Right ventricle myocardium superior (tissue), 1 donor: ENCODE measurements at regions not wholly inside any gene's neighbourhood (a gene's known extent, or its start where the extent isn't known, plus 50 kb on each side); places are given as distances from the start of the nearest gene placed in this dataset.
"Not testable (repeated sequence)": the region's sequence is repeated elsewhere in the genome, so short reads cannot be mapped to it uniquely, and the experiment has no call there.

Experiments used
- ATAC-seq: fragments of 200-7000 bp; cut with Tn5 transposase; one replicate; pipeline ENCODE4 v1.9.1; 2020; ENCODE audit warnings: mild to moderate bottlenecking; ENCODE audit not compliant: poor library complexity
- DNase-seq: peaks from one replicate; pipeline ENCODE4 v3.0.0-alpha.2; 2020
- intact Hi-C: fragments of 100-400 bp; cut with DNase I; formaldehyde crosslinking; loops from one replicate; pipeline ENCODE4 v1.11.2; 2022
- donor health status: DM: no; HTN: yes; CAD: no; lungs with severe emphysema.

DNA sequence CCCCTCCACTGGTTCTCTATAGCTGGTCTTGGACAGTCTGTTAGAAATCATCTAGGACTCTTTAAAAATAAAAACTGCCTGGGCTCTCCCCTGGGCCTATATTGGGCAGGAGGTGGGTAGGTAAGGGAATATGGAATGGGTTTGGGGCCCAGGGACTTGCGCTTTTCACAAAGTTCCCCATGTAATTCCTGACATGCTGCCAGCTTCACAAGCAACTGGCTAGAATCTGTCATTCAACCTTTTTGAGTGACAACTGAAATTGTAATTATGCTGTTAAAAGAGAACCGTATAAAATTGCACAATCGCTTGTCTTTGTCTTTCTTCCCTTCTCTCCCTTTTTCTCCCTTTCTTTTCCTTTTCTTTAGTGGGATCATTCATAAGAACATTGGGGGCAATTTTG is 603.1 kb downstream of the EBF1 start:
- intact Hi-C loops: no loop called here
- ATAC-seq (no peak), DNase-seq (no peak)

DNA sequence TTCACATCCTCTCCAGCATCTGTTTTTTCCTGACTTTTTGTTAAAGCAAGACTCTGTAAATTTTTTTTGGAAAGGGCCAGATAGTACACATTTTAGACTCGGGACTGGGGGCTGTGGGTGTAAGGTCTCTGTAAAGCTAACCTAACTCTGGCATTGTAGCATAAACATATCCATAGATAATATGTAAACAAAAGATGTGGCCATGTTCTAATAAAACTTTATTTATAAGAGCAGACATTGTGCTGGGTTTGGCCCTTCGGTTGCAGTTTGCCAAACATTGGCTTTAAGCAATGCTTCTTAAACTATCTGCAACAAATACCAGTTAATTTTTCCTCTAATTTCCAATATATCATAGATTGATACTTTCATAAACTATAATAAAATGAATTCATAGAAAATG is 605.2 kb downstream of the EBF1 start:
- ATAC-seq (no peak), DNase-seq (no peak)

DNA sequence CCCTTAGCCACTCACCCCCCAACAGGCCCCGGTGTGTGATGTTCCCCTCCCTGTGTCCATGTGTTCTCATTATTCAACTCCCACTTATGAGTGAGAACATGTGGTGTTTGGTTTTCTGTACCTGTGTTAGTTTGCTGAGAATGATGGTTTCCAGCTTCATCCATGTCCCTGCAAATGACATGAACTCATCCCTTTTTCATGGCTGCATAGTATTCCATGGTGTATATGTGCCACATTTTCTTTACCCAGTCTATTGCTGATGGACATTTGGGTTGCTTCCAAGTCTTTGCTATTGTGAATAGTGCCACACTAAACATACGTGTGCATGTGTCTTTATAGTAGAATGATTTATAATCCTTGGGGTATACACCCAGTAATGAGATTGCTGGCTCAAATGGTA is 605.7 kb downstream of the EBF1 start:
- ATAC-seq, DNase-seq, intact Hi-C loops: not testable (repeated sequence)

More for the DNA sequence above, 605.2 kb downstream of the EBF1 start:
- intact Hi-C loops: no loop called here

DNA sequence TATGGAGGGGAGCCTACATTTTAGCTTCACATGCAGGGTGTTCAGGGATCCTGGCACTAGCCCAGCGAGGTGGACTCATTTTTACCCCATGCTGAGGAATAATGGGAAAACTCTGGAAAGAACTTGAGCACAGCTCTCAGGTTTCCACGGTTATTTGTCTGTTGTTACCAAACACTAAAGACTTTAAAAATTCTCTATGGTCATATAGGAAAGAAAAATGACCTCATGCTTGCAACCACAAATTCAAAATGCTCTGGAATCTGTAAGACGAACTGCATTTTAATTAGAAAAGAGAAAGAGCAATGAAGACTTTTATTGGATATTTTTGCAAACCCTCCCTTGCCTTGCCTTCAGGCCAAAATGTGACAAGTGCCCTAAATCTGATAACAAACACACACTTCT is 606.9 kb downstream of the EBF1 start:
- intact Hi-C loops: no loop called here
- DNase-seq (no peak), ATAC-seq (no peak)

DNA sequence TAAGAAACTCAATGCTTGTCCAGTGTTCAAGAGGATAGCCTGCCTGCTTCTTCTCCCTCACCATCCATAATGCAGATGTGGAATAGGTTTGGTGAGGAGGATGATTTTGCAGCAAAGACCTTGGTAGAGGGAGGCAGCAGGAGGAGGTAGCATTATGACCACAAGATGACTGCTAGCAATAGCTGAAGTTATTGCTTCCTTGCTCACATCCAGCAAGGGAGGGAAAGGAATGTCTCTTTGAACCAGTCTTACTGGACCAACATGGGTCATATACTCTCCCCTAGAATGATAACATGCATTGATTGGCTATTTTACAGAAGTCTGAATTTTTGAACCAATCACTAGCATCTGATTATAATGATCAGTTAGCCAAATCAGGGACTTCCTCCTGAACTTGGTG is 607.6 kb downstream of the EBF1 start:
- intact Hi-C loops: no loop called here
- DNase-seq (no peak), ATAC-seq (no peak)

DNA sequence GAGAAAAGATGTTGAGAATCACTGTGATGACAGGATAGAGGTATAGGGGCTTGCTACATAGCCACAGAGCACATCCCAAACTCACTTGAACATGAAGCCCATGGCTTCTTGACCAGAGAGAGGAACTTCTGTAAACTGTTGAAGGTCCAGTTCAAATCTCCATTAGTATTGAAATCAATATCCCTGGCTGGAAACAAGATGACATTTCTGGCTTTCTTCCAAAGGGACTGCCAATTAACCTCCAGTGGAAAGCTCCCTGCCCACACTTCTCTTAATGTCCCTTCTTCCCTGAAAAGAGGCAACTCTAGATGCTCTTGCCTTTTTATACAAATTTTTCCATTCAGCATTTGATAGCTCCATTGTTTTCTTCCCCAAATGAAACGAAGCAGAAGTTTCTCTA is 612.1 kb downstream of the EBF1 start:
- no peak for ATAC-seq
- DNase-seq: no peak
- intact Hi-C loops: no loop called here

DNA sequence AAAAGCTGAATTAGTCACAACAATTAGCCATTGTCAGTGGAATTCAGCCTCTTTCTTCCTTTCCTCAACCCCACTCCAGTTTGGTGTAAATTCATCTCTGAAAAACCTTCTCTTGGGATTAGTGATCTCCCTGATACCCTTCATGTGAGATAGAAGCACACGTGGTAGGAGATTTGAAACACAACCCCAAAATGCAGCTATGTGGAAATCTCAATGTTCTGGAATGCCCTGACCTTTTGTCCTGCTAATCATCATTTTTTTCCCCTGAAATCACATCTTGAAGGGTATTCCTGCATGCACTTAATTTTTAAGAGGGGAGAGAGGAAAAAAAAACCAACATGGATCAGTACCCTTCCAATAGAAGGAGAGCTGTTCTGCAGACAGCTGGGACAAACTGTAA is 612.6 kb downstream of the EBF1 start:
- ATAC-seq (no peak), DNase-seq (no peak)
- intact Hi-C loops: no loop called here

DNA sequence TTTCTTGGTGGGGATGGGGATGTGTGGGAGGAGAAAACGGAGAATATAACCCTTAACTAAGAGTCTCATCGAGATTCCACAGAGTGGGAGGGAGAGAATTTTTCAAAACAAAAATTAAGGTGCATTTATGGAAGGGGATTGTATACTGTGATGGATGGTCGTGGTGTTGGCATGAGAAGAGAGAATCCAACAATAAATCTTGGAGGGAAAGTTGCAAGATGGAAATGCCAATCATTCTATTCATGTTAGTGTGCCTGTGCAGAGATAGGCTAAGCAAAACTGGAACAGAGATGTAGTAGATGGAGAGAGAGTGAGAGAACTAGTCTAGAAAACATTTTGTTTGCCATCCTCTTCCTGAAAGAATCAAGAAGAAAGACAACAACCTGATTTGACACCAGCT is 613.1 kb downstream of the EBF1 start:
- no peak for ATAC-seq
- no peak for DNase-seq
- intact Hi-C loops: no loop called here

DNA sequence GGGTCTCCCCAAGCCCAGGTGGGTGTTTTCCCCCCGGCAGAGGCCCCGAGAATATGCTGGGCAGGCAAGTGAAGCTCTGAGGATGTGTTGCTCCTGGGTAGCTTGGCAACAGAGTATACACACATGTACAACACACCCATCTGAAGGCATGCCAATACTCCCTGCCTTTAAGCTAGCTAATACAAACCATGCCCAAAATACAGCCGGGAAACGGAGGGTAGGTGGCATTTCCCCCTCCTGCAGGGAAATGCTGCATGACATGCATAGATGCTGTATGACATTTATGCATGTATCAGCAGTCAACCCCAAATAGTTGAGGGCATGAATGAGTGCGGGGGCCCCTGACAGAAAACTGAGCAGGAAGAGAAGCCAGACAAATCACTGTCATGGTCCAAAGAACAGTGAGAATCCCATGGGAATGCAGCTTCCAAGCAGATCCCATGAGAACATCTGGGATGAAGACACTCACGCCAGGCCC is 614.1 kb downstream of the EBF1 start:
- intact Hi-C loops: no loop called here
- peak; percentile 38 for DNase-seq
- peak; percentile 61 for ATAC-seq

DNA sequence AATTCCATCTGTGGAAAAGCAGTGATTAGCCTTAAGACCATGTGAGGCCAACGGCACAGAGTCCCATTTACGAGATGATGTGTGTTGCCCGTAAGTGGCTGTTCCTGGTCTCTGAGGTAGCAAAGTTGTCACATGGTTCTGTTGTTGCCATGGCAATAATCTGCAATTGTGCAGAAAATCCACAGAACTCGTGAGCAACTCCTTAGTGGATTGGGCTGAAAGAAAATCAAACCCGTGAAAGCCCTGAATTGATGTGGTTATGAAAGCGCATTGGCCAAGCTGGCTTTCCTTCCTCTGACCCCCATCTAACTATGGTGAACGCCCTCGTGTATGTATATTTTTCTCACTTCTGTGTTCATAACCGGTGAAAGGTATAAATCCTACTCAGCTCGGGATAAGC is 614.7 kb downstream of the EBF1 start:
- intact Hi-C loops: no loop called here
- ATAC-seq (peak; percentile 75), DNase-seq (peak; percentile 47)

DNA sequence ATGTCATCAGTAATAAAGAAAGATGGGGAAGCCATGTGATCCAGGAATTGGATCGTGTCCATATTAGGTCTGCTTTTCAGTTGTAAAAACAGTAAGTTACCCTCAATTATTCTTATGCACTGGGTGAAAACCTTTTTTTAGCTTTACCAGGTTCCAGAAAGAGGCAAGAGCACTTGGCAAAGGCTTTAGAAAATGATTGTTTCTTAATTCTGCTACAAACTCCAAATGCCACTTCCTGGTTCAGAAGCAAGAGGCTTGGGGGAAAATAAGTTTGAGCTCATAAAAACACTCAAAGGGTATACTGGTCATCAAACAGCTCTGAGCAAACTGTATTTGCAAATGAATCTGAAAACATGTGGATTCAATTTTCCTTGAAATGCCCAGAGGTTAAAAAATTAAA is 615.6 kb downstream of the EBF1 start:
- no peak for DNase-seq
- ATAC-seq: no peak
- intact Hi-C loops: no loop called here

DNA sequence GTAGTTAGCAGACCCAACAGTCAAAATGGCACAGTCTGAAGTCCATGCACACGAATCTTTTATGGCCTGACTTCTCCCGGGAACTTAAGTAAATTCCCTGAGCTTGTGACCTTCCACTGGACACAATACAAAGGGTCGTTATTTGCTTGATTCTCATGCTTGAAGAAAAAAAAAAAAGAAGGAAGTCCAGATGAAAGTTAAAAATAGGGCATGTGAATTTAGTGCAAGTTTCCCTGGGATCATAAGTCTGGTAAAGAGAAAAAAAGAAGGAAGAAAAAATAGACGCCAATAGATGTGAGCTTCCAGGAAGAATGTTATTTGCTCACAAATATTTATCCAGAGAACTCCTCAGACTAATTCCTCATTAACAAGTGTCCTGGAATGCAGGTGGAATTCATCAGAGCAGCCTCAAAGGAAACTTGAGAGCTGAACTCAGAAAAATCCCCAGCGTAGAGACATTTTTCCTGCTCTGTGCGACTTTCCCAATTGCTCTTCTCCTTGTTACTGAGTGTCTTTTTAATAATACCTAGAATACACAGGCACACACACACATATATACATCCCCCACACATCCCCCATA is 616.3 kb downstream of the EBF1 start:
- DNase-seq (no peak), ATAC-seq (peak; percentile 11)
- intact Hi-C loops: no loop called here

DNA sequence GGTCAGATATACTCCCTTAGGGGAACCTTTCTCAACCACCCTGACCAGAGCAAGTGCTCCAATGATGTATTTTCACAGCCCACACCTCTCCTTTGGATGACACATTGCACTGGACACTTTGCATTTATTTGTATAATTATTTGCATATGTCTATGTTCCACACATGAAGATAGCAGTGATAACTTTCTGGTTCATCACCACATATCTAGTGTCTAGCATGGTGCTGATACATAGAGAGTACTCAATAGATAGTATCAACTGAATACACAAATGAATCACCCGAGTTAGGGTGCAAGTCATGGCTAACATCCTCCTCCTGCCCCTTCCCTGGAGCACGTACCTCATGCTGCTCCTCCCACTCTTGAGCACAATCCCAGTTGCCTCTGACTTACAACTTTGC is 617.6 kb downstream of the EBF1 start:
- intact Hi-C loops: no loop called here
- ATAC-seq (no peak), DNase-seq (no peak)

DNA sequence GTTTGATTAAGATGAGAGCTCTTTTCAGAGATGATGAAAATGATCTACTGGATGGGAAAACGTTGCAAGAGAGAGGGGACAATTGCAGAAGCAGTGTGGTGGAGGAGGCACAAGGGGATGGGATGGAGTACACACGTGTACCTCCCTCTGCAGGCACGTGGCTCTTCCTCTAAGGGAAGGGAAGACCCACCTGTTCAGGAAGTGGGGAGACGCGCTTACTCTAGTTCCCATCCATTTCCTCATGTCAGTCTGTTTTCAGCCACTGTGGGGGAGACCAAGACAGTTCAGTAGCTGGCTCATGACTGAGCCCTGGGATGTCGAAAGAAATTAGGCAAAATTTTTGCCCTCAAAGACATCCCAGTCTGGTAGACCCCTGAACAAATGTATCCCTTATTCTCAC is 619.2 kb upstream of the CLINT1 start:
- DNase-seq (no peak), ATAC-seq (no peak)
- intact Hi-C loops: no loop called here

DNA sequence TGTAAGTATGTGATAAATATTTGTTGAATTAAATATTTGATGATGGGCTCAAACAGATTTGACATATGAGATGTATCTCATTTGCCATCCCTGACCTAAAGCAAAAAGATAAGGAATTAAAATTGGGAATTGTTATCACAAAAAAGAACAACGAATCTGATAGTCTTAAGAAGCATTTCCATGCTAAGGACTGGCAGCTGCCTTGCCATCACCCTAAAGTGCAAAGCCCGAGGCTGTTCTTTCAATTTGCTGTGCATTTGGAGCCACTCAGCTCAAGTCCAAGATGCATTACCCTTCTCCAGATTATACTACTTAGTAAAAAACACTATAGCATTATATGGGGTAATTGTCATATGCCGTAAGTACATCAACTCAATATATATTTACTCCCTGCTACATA is 618.3 kb upstream of the CLINT1 start:
- ATAC-seq (no peak), DNase-seq (no peak)
- intact Hi-C loops: no loop called here

DNA sequence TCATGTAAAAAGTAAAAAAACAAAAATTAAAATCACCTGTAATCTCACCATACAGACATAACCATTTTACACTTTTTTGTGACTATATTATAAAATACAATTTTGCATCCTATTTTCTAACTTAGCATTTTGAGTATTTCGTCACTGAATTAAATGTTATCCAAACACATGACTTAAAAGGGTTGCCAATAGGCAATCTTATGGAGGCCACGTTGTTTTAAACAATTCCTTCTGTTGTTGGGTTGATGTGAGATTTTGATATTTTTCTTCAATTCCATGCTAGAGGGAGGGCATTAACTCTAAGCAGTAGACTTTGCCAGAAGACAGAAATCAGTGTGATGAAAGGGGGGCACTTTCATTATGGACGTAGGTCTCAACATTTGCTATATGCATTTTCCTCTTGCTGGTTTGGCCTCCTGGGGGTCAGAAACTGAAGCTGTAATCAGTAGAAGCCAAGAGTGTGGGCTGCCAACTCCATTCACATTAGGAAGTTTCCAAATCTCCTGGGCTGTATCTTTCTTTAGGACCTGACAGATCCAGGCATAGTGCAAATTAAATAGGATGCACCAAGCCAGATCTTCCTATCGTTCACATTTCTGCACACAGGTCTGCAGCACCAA is 614.2 kb upstream of the CLINT1 start:
- intact Hi-C loops: no loop called here
- ATAC-seq (no peak), DNase-seq (no peak)

DNA sequence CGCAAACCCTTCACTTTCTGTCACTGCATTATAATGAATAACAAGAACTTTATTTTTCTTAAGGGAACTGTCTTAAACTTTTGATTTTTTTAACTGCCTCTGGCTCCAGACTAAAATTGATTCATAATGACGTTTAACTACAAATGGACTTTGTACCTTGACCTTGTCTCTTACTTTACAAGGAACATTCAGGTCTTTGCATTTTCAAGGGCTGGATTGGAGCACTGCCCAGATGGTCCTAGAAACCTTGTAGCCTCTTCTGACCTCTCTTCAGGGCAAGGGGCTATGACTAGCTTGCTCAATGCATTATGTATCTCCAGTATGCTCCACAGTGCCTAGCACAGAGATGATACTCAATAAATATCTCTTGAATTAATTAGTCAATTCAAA is 612.6 kb upstream of the CLINT1 start:
- intact Hi-C loops: no loop called here
- ATAC-seq (no peak), DNase-seq (no peak)

DNA sequence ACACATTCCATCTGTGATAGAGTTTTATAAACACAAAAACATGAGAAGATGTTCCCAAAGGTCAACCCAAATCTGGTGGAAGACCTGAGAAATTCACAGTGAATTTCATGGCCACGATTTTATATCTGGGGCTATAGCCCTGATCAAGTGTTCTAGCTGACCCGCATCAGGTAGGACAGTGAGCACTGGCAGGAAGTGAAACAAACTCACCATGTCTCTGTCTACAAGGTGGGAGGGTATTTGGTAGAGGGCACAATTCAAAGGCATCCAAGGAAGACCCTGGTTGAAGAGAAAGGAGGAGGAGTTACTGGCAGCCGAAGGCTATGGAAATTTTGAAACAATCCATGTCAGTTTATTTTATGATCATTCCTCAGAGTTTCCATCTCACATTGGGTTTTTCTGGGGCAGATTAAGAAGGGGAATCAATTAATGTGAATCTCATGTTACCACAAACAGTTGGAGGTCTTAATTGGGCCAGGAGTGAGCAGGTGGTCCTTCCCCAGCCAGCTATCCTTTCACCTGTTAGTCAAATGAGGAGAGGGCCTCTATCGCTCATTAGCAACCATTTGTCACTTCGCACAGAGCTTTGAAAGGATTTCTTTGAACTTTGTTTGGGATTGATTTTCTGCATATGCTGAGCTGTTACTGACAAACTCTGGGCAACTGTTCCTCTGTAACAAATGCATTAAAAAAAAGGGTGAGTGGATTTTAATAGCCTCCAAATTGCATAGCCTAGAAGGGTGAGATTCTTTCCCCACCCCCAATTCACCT is 612.0 kb upstream of the CLINT1 start:
- DNase-seq: no peak
- intact Hi-C loops: no loop called here
- ATAC-seq: no peak

DNA sequence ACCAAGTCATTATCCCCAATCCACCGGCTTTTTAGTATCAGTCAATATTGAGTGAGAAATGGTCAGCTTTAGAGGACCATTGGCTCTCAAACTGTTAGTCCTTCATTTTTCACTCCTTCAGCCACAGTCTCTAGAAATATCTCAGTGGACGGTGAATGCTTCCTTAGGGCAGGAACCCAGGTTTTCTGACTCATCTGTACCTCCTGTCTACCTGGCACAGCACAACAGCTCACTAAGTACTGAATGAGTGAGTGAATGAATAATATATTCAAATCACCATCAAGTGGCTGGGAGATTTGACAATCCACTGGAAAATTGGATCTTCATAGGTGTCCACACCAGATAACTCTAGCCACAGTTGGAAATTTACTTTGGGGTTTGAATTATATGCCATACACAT is 609.5 kb upstream of the CLINT1 start:
- ATAC-seq: no peak
- DNase-seq: no peak
- intact Hi-C loops: no loop called here

DNA sequence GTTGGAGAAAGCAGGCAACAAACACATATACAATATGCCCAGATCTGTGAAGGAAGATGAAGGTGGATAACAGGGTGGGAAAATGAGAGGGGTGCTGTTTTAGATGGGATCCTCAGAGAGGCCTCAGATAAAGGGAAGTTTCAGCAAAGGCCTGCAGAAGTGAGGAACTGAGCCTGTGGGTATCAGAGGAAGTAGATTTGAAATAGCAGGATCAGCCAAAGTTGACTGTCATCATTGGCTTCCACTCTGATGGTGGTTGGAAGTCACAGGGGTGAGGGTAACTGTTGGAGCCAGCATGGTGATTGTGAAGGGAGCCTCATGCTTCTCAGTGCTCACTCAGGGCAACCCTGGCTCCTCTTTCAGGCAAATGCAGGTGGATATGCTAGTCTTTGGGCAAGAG is 607.2 kb upstream of the CLINT1 start:
- intact Hi-C loops: no loop called here
- no peak for ATAC-seq
- DNase-seq: no peak
